WERI-Rb-1 (cell line): ENCODE measurements at regions not wholly inside any gene's neighbourhood (a gene's known extent, or its start where the extent isn't known, plus 50 kb on each side); places are given as distances from the start of the nearest gene placed in this dataset.

Source experiments
- DNase-seq: peaks from one replicate; pipeline ENCODE4 v3.0.0-alpha.2; 2020
- H3K27ac ChIP-seq: fragments of 250-450 bp; sonication (Bioruptor Pico); 2 replicates; pipeline ENCODE4 v1.5.1; 2020; ENCODE audit warnings: mild to moderate bottlenecking, moderate library complexity
- H3K27me3 ChIP-seq: fragments of 250-450 bp; sonication (Bioruptor Pico); 2 replicates; pipeline ENCODE4 v1.5.1; 2021; ENCODE audit warnings: mild to moderate bottlenecking, low read depth, moderate library complexity; ENCODE audit not compliant: insufficient read depth, severe bottlenecking
- H3K36me3 ChIP-seq: fragments of 250-450 bp; sonication (Bioruptor Pico); 2 replicates; pipeline ENCODE4 v1.5.1; 2020; ENCODE audit warnings: mild to moderate bottlenecking, moderate library complexity
- H3K4me3 ChIP-seq: 2 replicates; pipeline ENCODE4 v1.5.1; 2011; ENCODE audit warnings: low read depth, mild to moderate bottlenecking, control low read depth, low read length
- H3K9me3 ChIP-seq: fragments of 250-450 bp; sonication (Bioruptor Pico); 2 replicates; pipeline ENCODE4 v1.5.1; 2021; ENCODE audit warnings: mild to moderate bottlenecking, moderate library complexity; ENCODE audit not compliant: severe bottlenecking
- TF ChIP-seq, protein P1 (sequence below): IDR thresholded peaks from 2 replicates; pipeline ENCODE4 v1.5.1; 2011; ENCODE audit warnings: low read depth, mild to moderate bottlenecking, control low read depth, inconsistent platforms, low read length

DNA sequence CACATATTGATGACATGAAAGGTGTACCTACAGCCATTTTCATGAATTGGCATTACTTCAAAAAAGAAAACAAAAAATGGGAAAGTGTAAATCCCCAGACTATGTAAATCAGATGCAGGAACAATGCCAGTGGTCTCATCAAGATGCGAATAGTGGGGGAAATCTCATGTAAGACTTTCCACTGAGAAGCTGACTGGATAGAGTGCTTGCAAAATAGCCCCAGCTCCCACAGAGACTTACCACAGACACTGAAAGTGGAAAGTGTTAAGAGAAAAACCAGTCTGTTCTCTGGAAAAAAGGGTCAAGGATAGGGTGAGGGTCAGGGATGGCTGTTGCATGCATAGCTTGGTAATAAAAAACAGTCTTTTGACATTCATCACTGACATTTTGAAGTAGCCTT, 73.2 kb upstream of the ARMCX2 start:
- H3K4me3 ChIP-seq = no peak overlapping the region
- H3K9me3 ChIP-seq = no peaks in the 10 kb centered on the region
- peaks cover 28% of the 10 kb centered on the region for H3K27me3 ChIP-seq
- H3K27ac ChIP-seq = no peak overlapping the region
- TF ChIP-seq, protein P1, sequence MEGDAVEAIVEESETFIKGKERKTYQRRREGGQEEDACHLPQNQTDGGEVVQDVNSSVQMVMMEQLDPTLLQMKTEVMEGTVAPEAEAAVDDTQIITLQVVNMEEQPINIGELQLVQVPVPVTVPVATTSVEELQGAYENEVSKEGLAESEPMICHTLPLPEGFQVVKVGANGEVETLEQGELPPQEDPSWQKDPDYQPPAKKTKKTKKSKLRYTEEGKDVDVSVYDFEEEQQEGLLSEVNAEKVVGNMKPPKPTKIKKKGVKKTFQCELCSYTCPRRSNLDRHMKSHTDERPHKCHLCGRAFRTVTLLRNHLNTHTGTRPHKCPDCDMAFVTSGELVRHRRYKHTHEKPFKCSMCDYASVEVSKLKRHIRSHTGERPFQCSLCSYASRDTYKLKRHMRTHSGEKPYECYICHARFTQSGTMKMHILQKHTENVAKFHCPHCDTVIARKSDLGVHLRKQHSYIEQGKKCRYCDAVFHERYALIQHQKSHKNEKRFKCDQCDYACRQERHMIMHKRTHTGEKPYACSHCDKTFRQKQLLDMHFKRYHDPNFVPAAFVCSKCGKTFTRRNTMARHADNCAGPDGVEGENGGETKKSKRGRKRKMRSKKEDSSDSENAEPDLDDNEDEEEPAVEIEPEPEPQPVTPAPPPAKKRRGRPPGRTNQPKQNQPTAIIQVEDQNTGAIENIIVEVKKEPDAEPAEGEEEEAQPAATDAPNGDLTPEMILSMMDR = no peak
- no peaks in the 10 kb centered on the region for H3K36me3 ChIP-seq
- DNase-seq = no peak

DNA sequence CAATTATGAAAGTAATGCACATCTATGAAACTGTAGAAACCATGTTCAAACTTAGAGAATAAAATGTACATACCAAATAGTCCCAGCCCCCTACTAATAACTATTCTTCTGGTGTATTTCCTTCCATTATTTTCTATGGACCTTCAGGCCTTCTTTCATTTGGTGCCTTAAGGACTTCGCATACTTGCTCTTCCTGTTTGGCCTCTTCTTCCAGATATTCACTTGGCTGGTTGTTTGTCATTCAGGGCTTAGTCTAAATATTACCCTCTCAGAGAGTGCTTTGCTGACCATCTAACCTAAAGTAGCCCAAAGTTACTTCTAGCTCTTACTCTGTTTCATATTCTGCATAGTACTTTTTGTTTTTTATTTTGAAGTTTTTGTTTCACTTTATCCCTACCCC, 70.3 kb upstream of the ARMCX2 start:
- Histone ChIP-seq H3K4me3 (no peak overlapping the region), H3K36me3 (no peaks in the 10 kb centered on the region), H3K9me3 (no peaks in the 10 kb centered on the region), H3K27me3 (peaks cover 18% of the 10 kb centered on the region), H3K27ac (no peak overlapping the region)
- TF ChIP-seq, protein P1 = no peak
- no peak for DNase-seq
